Uterus (tissue), 2 donors: ENCODE measurements at regions not wholly inside any gene's neighbourhood (a gene's known extent, or its start where the extent isn't known, plus 50 kb on each side); places are given as distances from the start of the nearest gene placed in this dataset.

ENCODE experiments used
- CTCF ChIP-seq, 4 experiments: fragments of 200-600 bp in 2 of 4; fragments of 450-650 bp in 2 of 4; sonication (generic) in 2 of 4; IDR thresholded peaks; one replicate each; pipeline ENCODE4 v1.5.1; 2016 to 2019; ENCODE audit warnings: antibody characterized with exemption in 4 of 4, mild to moderate bottlenecking in 2 of 4, moderate library complexity in 1 of 4
- POLR2A ChIP-seq, 2 donors: fragments of 450-650 bp; IDR thresholded peaks; one replicate each; pipeline ENCODE4 v1.6.1; 2016; ENCODE audit warnings: antibody characterized with exemption in 2 of 2, mild to moderate bottlenecking in 1 of 2, moderate library complexity in 1 of 2

GRCh38 chr14:54329082-54329695, 67.6 kb upstream of the CDKN3 start:
- TF ChIP-seq CTCF (IDR thresholded peaks at IDR 0.05) (peak; percentile 29 to 50 (median 40)), POLR2A (IDR thresholded peaks at IDR 0.05) (no peak)
